GM23248 (cell line): ENCODE measurements at regions not wholly inside any gene's neighbourhood (a gene's known extent, or its start where the extent isn't known, plus 50 kb on each side); places are given as distances from the start of the nearest gene placed in this dataset.

Experiments
- EZH2 ChIP-seq: fragments of 200-600 bp; sonication (generic); IDR thresholded peaks from 2 replicates; pipeline ENCODE4 v1.6.1; 2018; ENCODE audit warnings: antibody characterized with exemption, mild to moderate bottlenecking; ENCODE audit not compliant: insufficient read depth, poor library complexity, severe bottlenecking
- EZH2phosphoT487 ChIP-seq: fragments of 200-600 bp; sonication (generic); IDR thresholded peaks from 2 replicates; pipeline ENCODE4 v1.6.1; 2018; ENCODE audit warnings: antibody characterized with exemption, moderate library complexity, mild to moderate bottlenecking, low read depth; ENCODE audit not compliant: insufficient read depth

DNA sequence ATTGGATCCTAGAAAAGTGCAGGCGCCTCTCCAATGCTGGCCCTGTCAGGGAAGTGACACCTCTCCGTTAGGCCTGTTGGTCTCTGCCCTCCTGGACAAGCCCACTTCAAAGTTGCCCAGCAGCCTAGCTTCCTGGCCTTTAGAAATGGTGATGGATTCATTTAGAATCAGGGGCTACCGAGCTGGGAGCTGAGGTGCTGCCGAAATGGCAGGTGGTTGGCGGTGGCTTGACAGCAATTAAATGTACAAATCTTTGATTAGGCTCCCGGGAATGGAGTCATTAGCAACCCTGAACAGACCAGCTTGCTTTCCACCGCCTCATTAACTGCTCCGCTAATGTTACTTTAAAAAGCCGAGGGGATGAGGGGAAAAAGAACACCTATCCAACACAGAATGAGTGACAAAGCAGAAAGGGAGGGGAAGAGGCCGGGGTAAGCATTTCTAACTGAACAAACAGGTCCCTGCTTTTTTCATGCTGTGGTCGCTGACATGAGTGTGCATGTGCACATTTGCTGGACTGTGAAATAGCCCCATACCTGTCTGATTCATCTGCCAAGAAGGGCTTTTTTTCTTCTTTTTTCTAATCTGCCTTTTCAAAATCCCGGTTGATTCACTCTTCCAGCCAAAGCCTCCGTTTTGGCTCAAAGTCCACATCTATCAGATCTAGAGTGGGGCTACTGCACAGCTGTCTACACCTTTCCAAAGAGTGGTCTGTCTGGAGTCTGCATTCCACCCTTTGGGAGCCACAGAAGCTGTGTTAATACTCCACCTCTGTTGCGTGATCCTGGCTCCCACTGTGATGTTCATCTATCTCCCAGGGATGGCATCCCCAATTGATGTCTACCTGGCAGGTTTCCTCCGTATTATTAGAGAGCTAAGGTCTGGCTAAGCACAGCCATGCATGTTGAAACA, 431.9 kb downstream of the COG6 start:
- TF ChIP-seq EZH2 (no peak), EZH2phosphoT487 (no peak)
